ENCODE measurements at regions not wholly inside any gene's neighbourhood (a gene's known extent, or its start where the extent isn't known, plus 50 kb on each side); places are given as distances from the start of the nearest gene placed in this dataset.

DNA sequence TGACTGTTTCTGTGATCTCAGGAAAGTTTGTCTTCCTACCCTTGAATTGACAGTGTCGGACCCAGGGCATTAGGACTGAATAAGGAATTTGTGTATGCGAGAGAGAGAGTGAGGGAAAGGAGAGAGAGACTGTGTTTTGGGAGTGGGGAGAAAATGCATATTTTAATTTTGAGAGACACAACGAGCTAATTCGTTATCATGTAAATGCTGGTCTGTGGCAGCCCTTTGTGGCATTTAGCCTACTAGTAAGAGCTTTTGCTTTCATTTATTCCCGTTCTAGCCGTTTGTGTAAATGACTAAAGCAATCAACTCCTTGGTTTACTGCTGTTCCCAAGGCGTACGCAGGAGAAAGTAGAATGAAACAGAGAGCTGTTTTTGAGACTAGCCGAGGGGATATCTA lies 79.8 kb upstream of the MAMDC2 start:
- TF ChIP-seq CTCF (IDR thresholded peaks at IDR 0.05) (no peak), POLR2A (IDR thresholded peaks at IDR 0.05) (no peak)
